GM12878 (cell line): ENCODE measurements at regions not wholly inside any gene's neighbourhood (a gene's known extent, or its start where the extent isn't known, plus 50 kb on each side); places are given as distances from the start of the nearest gene placed in this dataset.

Source experiments
- ATAC-seq: fragments of 200-7000 bp; cut with Tn5 transposase; 3 replicates; pipeline ENCODE4 v1.9.1; 2020; ENCODE audit warnings: mild to moderate bottlenecking, moderate library complexity
- BruUV-seq: library from RNA; stranded (reverse); fragments of 400-500 nt; replicated peaks from 2 replicates; lab custom pipeline; 2021; lab: Mats Ljungman, UMichigan
- CTCF ChIA-PET: fragments of 300-600 bp; sonication (Branson Sonifier 250); formaldehyde crosslinking; extraction: SDS; loops from one replicate; lab custom pipeline; 2021; ENCODE audit warnings: inconsistent platforms; lab: Yijun Ruan, JAX
- POLR2A ChIA-PET: fragments of 350-600 bp; formaldehyde crosslinking; extraction: SDS; loops from one replicate; lab custom pipeline; 2021; ENCODE audit warnings: inconsistent platforms; lab: Charles Lee
- RAD21 ChIA-PET: fragments of 300-600 bp; sonication (Branson Sonifier 250); formaldehyde crosslinking; loops from one replicate; lab custom pipeline; 2023; ENCODE audit warnings: antibody characterized with exemption; ENCODE audit not compliant: unreplicated experiment; lab: Charles Lee
- SMC1A ChIA-PET: fragments of 300-600 bp; sonication (Branson Sonifier 250); formaldehyde crosslinking; loops from one replicate; lab custom pipeline; 2023; ENCODE audit not compliant: unreplicated experiment, uncharacterized antibody; lab: Charles Lee
- DNase-seq: peaks from one replicate; pipeline ENCODE4 v3.0.0-alpha.2; 2011; ENCODE audit warnings: low read depth, low spot score
- FAIRE-seq: peaks from 3 replicates; lab custom pipeline; 2011; peaks lifted over from hg19 to GRCh38; lab: Jason Lieb, UNC
- H2AFZ ChIP-seq: 2 replicates; pipeline ENCODE4 v1.6.0; 2011; ENCODE audit warnings: low read depth, low read length, control low read depth; ENCODE audit not compliant: control insufficient read depth
- H3K27ac ChIP-seq: 2 replicates; pipeline ENCODE4 v1.5.1; 2011; ENCODE audit warnings: control low read depth; ENCODE audit not compliant: control insufficient read depth, insufficient read depth
- H3K27me3 ChIP-seq, 2 experiments: replicated peaks in 1 of 2; 2 replicates each; pipeline versions ENCODE4 v1.6.0 to v1.6.1; 2011; ENCODE audit warnings: low read length in 1 of 2; ENCODE audit not compliant: control insufficient read depth in 2 of 2, insufficient read depth in 2 of 2
- H3K36me3 ChIP-seq, 2 experiments: 2 replicates each; pipeline ENCODE4 v1.5.1; 2011; ENCODE audit warnings: low read length in 1 of 2; ENCODE audit not compliant: control insufficient read depth in 2 of 2, insufficient read depth in 2 of 2
- H3K4me1 ChIP-seq: 2 replicates; pipeline ENCODE4 v1.6.1; 2011; ENCODE audit warnings: mild to moderate bottlenecking, low read length, moderate library complexity, mixed read lengths; ENCODE audit not compliant: control insufficient read depth, insufficient read depth
- H3K4me2 ChIP-seq: 2 replicates; pipeline ENCODE4 v1.6.0; 2011; ENCODE audit warnings: control low read depth; ENCODE audit not compliant: control insufficient read depth, insufficient read depth
- H3K4me3 ChIP-seq: fragments of 200-600 bp; sonication (generic); 2 replicates; pipeline ENCODE4 v1.5.1; 2016
- H3K79me2 ChIP-seq: 2 replicates; pipeline ENCODE4 v1.6.0; 2011; ENCODE audit warnings: low read length; ENCODE audit not compliant: control insufficient read depth, insufficient read depth
- H3K9ac ChIP-seq: 2 replicates; pipeline ENCODE4 v1.8.0; 2011; ENCODE audit warnings: low read length, control low read depth, mixed read lengths; ENCODE audit not compliant: control insufficient read depth, insufficient read depth
- H3K9me3 ChIP-seq: replicated peaks from 3 replicates; pipeline ENCODE4 v1.5.1; 2011; ENCODE audit warnings: mild to moderate bottlenecking, low read length; ENCODE audit not compliant: control insufficient read depth, insufficient read depth
- H4K20me1 ChIP-seq: 2 replicates; pipeline ENCODE4 v1.6.0; 2011; ENCODE audit not compliant: control insufficient read depth, insufficient read depth
- CBFB ChIP-seq: IDR thresholded peaks from 2 replicates; pipeline ENCODE4 v1.6.1; 2016; ENCODE audit warnings: antibody characterized with exemption, low read depth
- CBX5 ChIP-seq: sonication (generic); IDR thresholded peaks from 2 replicates; pipeline ENCODE4 v1.6.1; 2016; ENCODE audit warnings: low read depth, moderate library complexity, mild to moderate bottlenecking, inconsistent platforms
- FOXM1 ChIP-seq: IDR thresholded peaks from 2 replicates; pipeline ENCODE4 v1.6.1; 2012; ENCODE audit warnings: low read depth, mild to moderate bottlenecking, inconsistent platforms, low read length, moderate library complexity
- GATAD2B ChIP-seq: fragments of 450-650 bp; conservative IDR thresholded peaks from 2 replicates; pipeline ENCODE4 v1.6.1; 2017; ENCODE audit warnings: low read depth, mild to moderate bottlenecking, moderate library complexity
- MEF2A ChIP-seq: IDR thresholded peaks from 2 replicates; pipeline ENCODE4 v1.6.1; 2011; ENCODE audit warnings: low read depth, mild to moderate bottlenecking, low read length, moderate library complexity; ENCODE audit not compliant: insufficient read depth
- NRF1 ChIP-seq: conservative IDR thresholded peaks from 2 replicates; pipeline ENCODE4 v1.6.1; 2011; ENCODE audit warnings: mild to moderate bottlenecking, low read depth, low read length, improper control_type of control experiment
- RAD51 ChIP-seq: fragments of 450-650 bp; IDR thresholded peaks from 2 replicates; pipeline ENCODE4 v1.6.1; 2016; ENCODE audit warnings: moderate library complexity, mild to moderate bottlenecking, inconsistent platforms
- ZNF217 ChIP-seq: fragments of 450-650 bp; IDR thresholded peaks from 2 replicates; pipeline ENCODE4 v1.6.1; 2017; ENCODE audit warnings: antibody characterized with exemption, mild to moderate bottlenecking
- in situ Hi-C: fragments of 300-500 bp; cut with MboI; formaldehyde crosslinking; loops from 9 replicates; pipeline ENCODE4 v1.14.3; 2018; ENCODE audit warnings: mixed read lengths
- intact Hi-C: fragments of 100-400 bp; cut with micrococcal nuclease; formaldehyde crosslinking; loops from one replicate; pipeline ENCODE4 v1.14.2; 2022; ENCODE audit not compliant: unreplicated experiment
- TF ChIP-seq, protein P1 (sequence below): fragments of 150-350 bp; IDR thresholded peaks from 2 replicates; pipeline ENCODE4 v1.6.1; 2016; ENCODE audit warnings: low read depth, low read length

DNA sequence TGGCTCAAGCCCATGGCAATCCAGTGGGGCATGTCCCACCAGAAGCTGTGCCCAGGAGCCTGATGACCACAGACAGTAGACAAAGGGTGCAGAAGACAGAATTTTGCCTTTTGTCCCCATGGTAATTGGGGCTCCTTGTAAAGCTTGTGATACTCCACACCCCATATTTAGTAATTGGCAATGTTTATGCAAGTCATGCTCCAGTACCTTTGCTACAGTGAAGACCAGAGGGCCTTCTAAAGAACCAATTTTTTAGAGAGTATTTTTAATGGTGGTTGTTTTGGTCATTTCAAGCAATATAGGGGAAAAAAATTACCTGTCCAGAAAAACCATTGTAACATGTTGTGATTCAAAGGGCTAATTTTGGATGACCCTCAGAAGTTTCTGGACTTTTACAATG is 194.8 kb downstream of the ANAPC1 start:
- H4K20me1 ChIP-seq = no peaks in the 10 kb centered on the region
- SMC1A ChIA-PET = no interaction called here
- intact Hi-C loops = no loop called here
- no TSS peak for BruUV-seq
- no peak for FAIRE-seq
- no peaks in the 10 kb centered on the region; a peak in 2 of 4 replicates for H3K27me3 ChIP-seq
- no peaks in the 10 kb centered on the region for H3K79me2 ChIP-seq
- RAD21 ChIA-PET = no interaction called here
- no peak overlapping the region for H2AFZ ChIP-seq
- CTCF ChIA-PET = no interaction called here
- no peak for DNase-seq
- no peaks in the 10 kb centered on the region for H3K36me3 ChIP-seq
- no peak for TF ChIP-seq MEF2A
- TF ChIP-seq RAD51 = no peak
- TF ChIP-seq FOXM1 = no peak
- TF ChIP-seq CBFB = no peak
- TF ChIP-seq ZNF217 = no peak
- TF ChIP-seq NRF1 = no peak
- TF ChIP-seq, protein P1, sequence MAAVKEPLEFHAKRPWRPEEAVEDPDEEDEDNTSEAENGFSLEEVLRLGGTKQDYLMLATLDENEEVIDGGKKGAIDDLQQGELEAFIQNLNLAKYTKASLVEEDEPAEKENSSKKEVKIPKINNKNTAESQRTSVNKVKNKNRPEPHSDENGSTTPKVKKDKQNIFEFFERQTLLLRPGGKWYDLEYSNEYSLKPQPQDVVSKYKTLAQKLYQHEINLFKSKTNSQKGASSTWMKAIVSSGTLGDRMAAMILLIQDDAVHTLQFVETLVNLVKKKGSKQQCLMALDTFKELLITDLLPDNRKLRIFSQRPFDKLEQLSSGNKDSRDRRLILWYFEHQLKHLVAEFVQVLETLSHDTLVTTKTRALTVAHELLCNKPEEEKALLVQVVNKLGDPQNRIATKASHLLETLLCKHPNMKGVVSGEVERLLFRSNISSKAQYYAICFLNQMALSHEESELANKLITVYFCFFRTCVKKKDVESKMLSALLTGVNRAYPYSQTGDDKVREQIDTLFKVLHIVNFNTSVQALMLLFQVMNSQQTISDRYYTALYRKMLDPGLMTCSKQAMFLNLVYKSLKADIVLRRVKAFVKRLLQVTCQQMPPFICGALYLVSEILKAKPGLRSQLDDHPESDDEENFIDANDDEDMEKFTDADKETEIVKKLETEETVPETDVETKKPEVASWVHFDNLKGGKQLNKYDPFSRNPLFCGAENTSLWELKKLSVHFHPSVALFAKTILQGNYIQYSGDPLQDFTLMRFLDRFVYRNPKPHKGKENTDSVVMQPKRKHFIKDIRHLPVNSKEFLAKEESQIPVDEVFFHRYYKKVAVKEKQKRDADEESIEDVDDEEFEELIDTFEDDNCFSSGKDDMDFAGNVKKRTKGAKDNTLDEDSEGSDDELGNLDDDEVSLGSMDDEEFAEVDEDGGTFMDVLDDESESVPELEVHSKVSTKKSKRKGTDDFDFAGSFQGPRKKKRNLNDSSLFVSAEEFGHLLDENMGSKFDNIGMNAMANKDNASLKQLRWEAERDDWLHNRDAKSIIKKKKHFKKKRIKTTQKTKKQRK = no peak
- TF ChIP-seq CBX5 = no peak
- no peak for TF ChIP-seq GATAD2B
- H3K4me2 ChIP-seq = no peak overlapping the region
- POLR2A ChIA-PET = no interaction called here
- no peak overlapping the region for H3K27ac ChIP-seq
- no peak for ATAC-seq
- no peaks in the 10 kb centered on the region for H3K9me3 ChIP-seq
- no peaks in the 10 kb centered on the region for H3K4me1 ChIP-seq
- no peak overlapping the region for H3K4me3 ChIP-seq
- in situ Hi-C loops = loop anchor here (25.0 kb wide), 1 partner anchor 1527 kb away; no protein-coding TSS in a partner anchor
- no peak overlapping the region for H3K9ac ChIP-seq
